ENCODE measurements at regions not wholly inside any gene's neighbourhood (a gene's known extent, or its start where the extent isn't known, plus 50 kb on each side); places are given as distances from the start of the nearest gene placed in this dataset.

- TF ChIP-seq CTCF (IDR thresholded peaks at IDR 0.05), result no peak
- no peak for TF ChIP-seq POLR2A (IDR thresholded peaks at IDR 0.05)
Measured at GRCh38 chr21:38958323-38958705, 152.6 kb downstream of the ETS2 start.
